ENCODE measurements at regions not wholly inside any gene's neighbourhood (a gene's known extent, or its start where the extent isn't known, plus 50 kb on each side); places are given as distances from the start of the nearest gene placed in this dataset.

DNA sequence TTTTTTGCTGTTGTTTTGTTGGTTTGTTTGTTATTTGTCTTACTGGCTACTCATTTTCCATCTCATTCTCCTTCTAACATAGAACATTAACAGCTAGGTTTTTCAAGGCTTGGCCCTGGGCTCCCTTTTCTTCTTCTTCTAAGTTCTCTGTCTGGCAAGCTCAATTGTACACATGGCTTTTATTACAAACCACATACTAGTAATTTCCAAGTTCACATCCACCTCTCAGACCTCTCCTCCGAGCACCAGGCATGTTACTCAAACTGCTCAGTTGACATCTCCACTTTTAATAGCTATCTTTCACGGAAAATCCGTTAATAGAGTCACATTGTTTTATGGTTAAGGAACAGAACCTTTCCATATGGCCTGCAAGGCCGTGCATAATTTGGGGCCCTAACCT, 736.9 kb upstream of the ADAMTS5 start:
- Histone ChIP-seq H3K27ac (no peak overlapping the region), H3K27me3 (ENCODE audit: insufficient read depth in 3 of 3, low read length in 2 of 3) (no peaks in the 10 kb centered on the region), H3K4me3 (no peak overlapping the region), H3K9me3 (peaks cover 12% of the 10 kb centered on the region), H3K36me3 (ENCODE audit: insufficient read depth in 1 of 2, low read depth in 1 of 2) (no peaks in the 10 kb centered on the region), H3K4me1 (no peaks in the 10 kb centered on the region)
- ATAC-seq (no peak), DNase-seq (no peak)
- intact Hi-C loops (cut with DNase I), result loop anchor here (2.0 to 10.0 kb wide), 5 partner anchors 339 to 1041 kb away; no protein-coding TSS in a partner anchor
- 65 to 74% (median 71%) methylated on average over 4 of the region's 4 CpGs for WGBS, 3 donors
- TF ChIP-seq, protein P1, sequence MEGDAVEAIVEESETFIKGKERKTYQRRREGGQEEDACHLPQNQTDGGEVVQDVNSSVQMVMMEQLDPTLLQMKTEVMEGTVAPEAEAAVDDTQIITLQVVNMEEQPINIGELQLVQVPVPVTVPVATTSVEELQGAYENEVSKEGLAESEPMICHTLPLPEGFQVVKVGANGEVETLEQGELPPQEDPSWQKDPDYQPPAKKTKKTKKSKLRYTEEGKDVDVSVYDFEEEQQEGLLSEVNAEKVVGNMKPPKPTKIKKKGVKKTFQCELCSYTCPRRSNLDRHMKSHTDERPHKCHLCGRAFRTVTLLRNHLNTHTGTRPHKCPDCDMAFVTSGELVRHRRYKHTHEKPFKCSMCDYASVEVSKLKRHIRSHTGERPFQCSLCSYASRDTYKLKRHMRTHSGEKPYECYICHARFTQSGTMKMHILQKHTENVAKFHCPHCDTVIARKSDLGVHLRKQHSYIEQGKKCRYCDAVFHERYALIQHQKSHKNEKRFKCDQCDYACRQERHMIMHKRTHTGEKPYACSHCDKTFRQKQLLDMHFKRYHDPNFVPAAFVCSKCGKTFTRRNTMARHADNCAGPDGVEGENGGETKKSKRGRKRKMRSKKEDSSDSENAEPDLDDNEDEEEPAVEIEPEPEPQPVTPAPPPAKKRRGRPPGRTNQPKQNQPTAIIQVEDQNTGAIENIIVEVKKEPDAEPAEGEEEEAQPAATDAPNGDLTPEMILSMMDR (IDR thresholded peaks at IDR 0.05), result no peak

DNA sequence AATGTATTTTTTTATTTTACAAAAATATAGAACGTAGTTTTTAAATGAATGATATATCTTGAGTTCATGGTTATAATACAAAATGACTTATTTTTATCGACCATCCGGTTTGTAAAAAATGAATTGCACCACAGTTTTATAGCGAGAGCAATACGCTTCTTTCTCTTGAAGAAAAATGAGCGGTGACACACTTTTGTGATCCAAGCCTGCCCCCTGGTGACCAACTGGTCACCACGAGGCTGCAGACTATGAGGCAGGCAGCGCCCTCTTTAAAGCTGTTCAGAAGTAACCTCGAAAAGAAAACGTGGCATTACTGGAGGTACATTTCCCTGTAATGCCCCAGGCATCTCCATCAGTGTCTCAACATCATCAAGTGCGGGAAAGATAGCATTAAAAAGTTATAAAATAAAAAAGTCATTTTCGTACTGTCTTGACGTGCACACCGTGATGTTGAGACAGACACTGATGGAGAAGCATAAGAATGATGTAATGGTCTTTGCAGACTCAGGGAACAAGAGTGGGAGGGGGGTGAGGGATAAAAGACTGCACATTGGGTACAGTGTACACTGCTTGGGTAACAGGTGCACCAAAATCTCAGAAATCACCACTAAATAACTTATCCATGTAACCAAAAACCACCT, 734.2 kb upstream of the ADAMTS5 start:
- no peak overlapping the region for H3K4me3 ChIP-seq

DNA sequence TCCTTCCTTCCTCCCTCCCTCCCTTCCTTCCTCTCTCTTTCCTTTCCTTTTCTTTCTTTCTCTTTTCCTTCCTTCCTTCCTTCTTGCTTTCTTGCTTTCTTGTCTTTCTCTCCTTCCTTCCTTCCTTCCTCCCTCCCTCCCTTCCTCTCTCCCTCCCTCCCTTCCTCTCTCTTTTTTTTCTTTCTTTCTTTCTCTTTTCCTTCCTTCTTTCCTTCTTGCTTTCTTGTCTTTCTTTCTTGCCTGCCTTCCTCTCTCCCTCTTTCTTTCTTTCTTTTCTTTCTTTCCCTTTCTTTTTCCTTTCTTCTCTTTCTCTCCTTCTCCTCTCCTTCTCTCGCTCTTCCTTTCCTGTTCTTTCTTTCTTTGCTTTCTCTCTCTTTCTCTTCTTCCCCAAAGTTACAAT, 728.4 kb upstream of the ADAMTS5 start:
- 95 to 100% (median 96%) methylated on average over 1 of the region's 1 CpG for WGBS, 3 donors
- intact Hi-C loops (cut with DNase I), result loop anchor here in 1 of 2 donors (5.0 kb wide), 1 partner anchor 133 kb away; no protein-coding TSS in a partner anchor

More for the DNA sequence above, 734.2 kb upstream of the ADAMTS5 start:
- intact Hi-C loops (cut with DNase I), result loop anchor here (2.0 to 10.0 kb wide), 5 partner anchors 336 to 1044 kb away; no protein-coding TSS in a partner anchor
- WGBS, 3 donors, result 6 to 9% (median 8%) methylated on average over 14 of the region's 14 CpGs
- no peaks in the 10 kb centered on the region for H3K27me3 ChIP-seq (ENCODE audit: insufficient read depth in 3 of 3, low read length in 2 of 3)
- H3K27ac ChIP-seq, result no peak overlapping the region
- TF ChIP-seq, protein P1 (IDR thresholded peaks at IDR 0.05), result peak; percentile 95
- ATAC-seq (peak; percentile 86 to 99 (median 93)), DNase-seq (peak; percentile 83 to 88)
- no peaks in the 10 kb centered on the region for H3K4me1 ChIP-seq
- no peaks in the 10 kb centered on the region for H3K9me3 ChIP-seq
- no peaks in the 10 kb centered on the region for H3K36me3 ChIP-seq (ENCODE audit: insufficient read depth in 1 of 2, low read depth in 1 of 2)

DNA sequence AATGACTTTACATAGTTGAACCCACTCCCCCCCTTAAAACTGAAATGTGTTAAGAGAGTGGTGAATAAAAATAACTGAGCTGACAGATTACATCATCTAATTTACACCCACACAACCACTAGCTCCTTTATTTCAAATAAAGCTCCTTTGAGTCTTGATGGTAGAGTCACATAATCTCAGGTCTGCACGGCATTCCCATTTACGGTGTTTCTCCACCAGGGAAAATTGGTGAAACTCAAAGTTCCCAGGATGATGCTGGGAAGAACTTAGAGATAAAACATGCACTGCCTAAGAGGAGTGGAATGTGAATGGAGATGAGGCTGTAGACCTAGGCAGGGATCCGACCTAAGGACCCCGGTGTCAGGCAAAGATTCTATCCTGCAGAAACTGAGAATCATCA, 727.8 kb upstream of the ADAMTS5 start:
- DNase-seq (no peak), ATAC-seq (no peak)
- Histone ChIP-seq H3K4me1 (no peaks in the 10 kb centered on the region), H3K27ac (no peak overlapping the region), H3K4me3 (no peak overlapping the region), H3K9me3 (no peaks in the 10 kb centered on the region), H3K27me3 (ENCODE audit: insufficient read depth in 3 of 3, low read length in 2 of 3) (no peaks in the 10 kb centered on the region), H3K36me3 (ENCODE audit: insufficient read depth in 1 of 2, low read depth in 1 of 2) (no peaks in the 10 kb centered on the region)
- TF ChIP-seq, protein P1 (IDR thresholded peaks at IDR 0.05), result no peak
- 75 to 90% (median 77%) methylated on average over 4 of the region's 4 CpGs for WGBS, 3 donors
- intact Hi-C loops (cut with DNase I), result loop anchor here in 1 of 2 donors (5.0 kb wide), 1 partner anchor 132 kb away; no protein-coding TSS in a partner anchor

More for the DNA sequence above, 728.4 kb upstream of the ADAMTS5 start:
- no peak for DNase-seq
- Histone ChIP-seq H3K36me3 (ENCODE audit: insufficient read depth in 1 of 2, low read depth in 1 of 2) (no peaks in the 10 kb centered on the region), H3K4me3 (no peak overlapping the region), H3K27ac (no peak overlapping the region), H3K9me3 (no peaks in the 10 kb centered on the region), H3K27me3 (ENCODE audit: insufficient read depth in 3 of 3, low read length in 2 of 3) (no peaks in the 10 kb centered on the region), H3K4me1 (no peaks in the 10 kb centered on the region)
- TF ChIP-seq, protein P1 (IDR thresholded peaks at IDR 0.05), result no peak
- ATAC-seq, result no peak

Data from psoas muscle (tissue), 7 donors.